GM21717 (cell line): ENCODE measurements at regions not wholly inside any gene's neighbourhood (a gene's known extent, or its start where the extent isn't known, plus 50 kb on each side); places are given as distances from the start of the nearest gene placed in this dataset.

Source experiments
- ATAC-seq: cut with Tn5 transposase; IDR thresholded peaks from one replicate; pipeline ENCODE4 v1.9.1; 2021; ENCODE audit warnings: mild to moderate bottlenecking, moderate library complexity; ENCODE audit not compliant: unreplicated experiment

GRCh38 chr3:18295171-18295920, 129.8 kb downstream of the SATB1 start:
- peak; percentile 97 for ATAC-seq

- no peak for ATAC-seq
Observed at GRCh38 chr3:18290157-18290556, 135.0 kb downstream of the SATB1 start.

GRCh38 chr3:18288243-18288642, 136.9 kb downstream of the SATB1 start:
- ATAC-seq: no peak

DNA sequence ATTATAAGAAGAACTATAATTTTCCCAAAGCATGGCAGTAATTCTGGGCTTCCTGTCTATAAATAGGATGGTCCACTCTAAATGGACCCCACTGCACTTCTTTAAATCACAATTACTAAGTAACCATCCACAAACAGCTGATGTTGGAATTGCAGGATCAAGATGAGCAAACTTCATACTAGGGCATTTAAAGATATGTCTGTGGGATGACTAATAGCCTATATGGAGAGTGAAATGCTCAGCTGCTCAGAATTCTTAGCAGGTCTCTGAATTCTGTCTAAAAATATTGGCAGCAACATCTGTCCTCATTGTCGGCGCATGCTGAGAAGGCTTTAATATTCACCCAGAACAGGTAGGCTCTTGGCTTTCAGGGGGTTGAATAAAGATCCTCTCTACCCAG, 140.4 kb downstream of the SATB1 start:
- ATAC-seq: no peak

GRCh38 chr3:18283680-18284079, 141.5 kb downstream of the SATB1 start:
- ATAC-seq: no peak

DNA sequence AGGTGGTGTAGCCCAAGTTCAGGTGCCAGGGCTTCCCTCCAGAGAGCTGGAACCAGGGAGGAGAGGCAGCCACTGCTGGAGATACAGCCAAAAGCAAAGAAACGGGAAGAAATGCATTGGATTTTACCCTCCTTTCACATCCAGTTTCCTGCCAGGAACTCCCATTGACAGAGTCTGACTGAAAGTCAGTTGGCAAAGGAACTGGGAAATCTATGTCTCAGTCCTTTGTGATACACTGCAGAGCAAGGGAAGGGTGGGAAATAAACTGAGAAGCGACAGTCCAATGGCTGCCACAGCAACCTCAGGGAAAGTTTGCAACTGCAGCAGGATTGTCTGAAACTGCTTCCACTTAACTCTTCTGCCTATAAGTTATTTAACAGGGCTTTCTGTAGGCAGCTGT, 142.6 kb downstream of the SATB1 start:
- no peak for ATAC-seq

DNA sequence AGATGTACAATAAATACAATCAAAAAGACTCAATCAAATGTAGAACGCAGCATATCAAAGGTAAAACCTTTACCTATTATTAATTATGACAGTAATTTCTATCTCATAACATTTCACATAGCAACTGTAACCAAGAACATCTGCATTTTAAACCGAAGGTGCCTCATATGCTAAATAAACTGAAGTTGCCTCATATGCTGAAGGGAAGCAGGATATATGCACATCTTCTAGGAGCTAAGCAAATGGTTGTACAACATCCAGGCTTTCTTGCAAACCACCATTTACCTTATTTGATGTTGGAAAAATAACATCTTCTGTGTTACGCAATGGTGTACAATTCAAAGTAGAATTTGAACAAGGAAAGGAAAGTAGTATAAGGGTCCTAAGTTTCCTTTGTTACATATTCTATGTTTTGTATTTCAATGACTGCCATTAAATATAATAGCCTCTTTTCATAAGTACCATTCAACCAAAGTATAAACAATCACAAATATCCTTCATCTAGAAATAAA, 145.9 kb downstream of the SATB1 start:
- no peak for ATAC-seq

GRCh38 chr3:18264853-18265252, 160.3 kb downstream of the SATB1 start:
- ATAC-seq: no peak

- ATAC-seq: no peak
Observed at GRCh38 chr3:18264361-18264760, 160.8 kb downstream of the SATB1 start.

DNA sequence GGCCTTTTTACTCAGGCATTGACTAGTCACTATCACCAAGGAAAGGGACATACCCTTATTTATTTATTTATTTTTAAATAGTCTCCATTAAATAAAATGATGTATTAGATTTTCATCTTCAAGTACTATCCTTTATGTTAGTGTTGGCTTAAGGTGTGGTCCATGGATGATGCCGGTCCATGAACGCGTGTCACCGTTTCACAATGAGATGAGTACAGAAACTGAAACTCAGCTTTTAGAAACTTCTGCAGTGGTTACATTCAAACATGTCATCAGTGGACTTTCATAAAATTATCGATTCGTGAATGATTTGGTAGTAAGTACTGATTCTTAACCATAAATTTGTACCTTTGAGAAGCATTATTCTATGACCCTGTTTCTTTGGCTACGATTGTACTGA, 166.6 kb downstream of the SATB1 start:
- ATAC-seq: no peak

- ATAC-seq: no peak
Observed at GRCh38 chr3:18252578-18252977, 172.6 kb downstream of the SATB1 start.

DNA sequence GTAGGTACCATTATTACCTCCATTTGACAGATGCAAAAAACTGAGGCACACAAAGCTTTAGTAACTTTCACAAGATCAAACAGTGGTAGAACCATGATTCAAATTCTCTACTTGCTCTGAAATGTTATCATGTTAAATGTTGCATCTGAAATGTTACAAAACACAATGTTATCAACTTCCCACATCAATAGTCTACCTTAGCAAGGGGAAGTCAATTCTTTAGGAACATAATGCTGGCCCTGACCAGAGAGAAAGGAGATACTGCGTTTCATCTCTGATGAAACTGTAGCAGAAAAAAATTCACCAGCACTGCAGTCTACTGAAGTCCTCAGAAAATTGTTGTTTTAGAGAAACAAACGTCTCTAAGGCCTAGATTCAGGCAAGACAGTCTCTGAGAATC, 174.1 kb downstream of the SATB1 start:
- ATAC-seq: no peak

- no peak for ATAC-seq
Observed at GRCh38 chr3:18249126-18249525, 176.0 kb downstream of the SATB1 start.

DNA sequence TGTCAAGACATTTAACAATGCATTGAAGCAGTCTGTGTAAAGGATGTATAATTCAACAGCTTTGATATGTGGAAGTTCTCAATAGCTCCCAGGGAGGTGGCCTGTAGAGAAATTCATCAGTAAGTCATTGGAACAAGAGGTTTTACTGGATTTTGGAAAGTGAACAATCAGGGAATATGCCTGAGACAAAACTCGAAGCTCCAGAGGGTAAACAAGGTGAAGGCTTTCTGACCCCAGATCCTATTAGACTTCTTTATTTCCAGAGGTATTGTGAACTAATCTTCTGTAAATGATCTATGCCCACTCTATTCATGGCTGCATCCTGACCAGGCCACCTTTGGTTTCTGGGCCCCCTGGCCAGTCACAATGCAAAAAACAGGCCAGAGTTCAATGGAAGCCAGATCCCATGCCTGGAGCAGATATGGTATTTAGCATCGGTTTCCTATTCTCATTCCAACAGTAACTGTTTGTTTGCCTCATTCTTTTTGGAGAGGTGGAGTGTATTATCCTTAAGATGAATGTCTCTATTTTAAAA, 177.3 kb downstream of the SATB1 start:
- no peak for ATAC-seq

GRCh38 chr3:18247139-18247695, 177.9 kb downstream of the SATB1 start:
- no peak for ATAC-seq

- no peak for ATAC-seq
Observed at GRCh38 chr3:18246336-18247060, 178.6 kb downstream of the SATB1 start.

- ATAC-seq: no peak
Observed at GRCh38 chr3:18245721-18246120, 179.4 kb downstream of the SATB1 start.

DNA sequence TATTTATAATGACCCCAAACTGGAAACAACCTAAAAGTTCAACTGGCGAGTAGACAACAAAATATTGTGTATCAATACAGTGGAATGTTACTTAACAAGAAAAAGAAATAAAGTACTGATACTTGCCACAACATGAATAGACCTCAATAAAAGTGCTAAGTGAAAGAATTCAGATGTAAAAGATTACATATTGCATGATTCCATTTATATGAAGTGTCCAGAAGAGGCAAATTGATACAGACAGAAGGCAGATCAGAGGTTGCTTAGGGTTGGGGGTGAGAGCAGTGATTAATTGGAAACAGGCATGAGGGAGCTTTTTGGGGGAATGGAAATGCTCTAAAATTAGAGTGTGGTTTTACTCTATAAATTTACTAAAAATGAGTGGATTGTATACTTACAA, 183.3 kb downstream of the SATB1 start:
- no peak for ATAC-seq

- ATAC-seq: no peak
Observed at GRCh38 chr3:18239674-18240073, 185.5 kb downstream of the SATB1 start.

GRCh38 chr3:18238746-18239331, 186.3 kb downstream of the SATB1 start:
- ATAC-seq: no peak

DNA sequence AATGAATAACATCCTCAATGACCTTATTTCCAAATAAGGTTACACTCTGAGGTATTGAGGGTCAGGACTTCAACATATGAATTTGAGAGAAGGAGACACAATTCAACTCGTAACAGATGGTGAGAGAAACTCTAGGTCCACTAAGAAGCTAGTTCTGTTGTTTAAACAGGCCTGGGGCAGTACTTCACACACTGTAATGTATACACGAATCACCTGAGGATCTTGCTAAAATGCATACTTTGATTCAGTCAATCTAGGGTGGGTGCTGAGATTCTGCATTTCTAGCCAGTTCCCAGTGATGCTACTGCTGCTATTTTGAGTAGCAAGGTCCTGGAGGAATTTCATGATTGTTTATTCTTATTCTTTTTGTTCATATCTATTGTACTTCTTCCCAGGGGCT, 186.8 kb downstream of the SATB1 start:
- no peak for ATAC-seq
